Renal cortex interstitium (tissue), 11 donors: ENCODE measurements at regions not wholly inside any gene's neighbourhood (a gene's known extent, or its start where the extent isn't known, plus 50 kb on each side); places are given as distances from the start of the nearest gene placed in this dataset.

Experiments used
- DNase-seq, 11 donors: peaks; one replicate each; pipeline ENCODE4 v3.0.0-alpha.2; 2013; ENCODE audit warnings: low read depth in 9 of 11, low spot score in 4 of 11; ENCODE audit errors: extremely low read depth in 1 of 11

DNA sequence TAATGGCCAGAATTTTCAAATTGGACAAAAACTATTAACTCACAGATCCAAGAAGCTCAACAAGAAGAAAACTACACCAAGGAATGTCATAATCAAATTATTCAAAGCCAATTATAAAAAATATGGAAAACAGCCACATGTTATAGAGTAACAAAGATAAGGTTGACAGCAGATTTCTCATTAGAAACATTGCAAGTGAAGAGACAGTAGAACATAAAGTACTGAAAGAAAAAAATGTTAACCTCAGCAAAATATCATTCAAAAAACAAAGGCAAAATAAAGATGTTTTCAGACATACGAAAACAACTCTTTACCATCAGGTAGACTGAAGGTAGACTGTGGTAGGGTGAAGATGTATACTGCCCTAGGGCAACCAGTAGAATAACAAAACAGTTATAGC is 83.4 kb downstream of the KCNRG start:
- no peak for DNase-seq

DNA sequence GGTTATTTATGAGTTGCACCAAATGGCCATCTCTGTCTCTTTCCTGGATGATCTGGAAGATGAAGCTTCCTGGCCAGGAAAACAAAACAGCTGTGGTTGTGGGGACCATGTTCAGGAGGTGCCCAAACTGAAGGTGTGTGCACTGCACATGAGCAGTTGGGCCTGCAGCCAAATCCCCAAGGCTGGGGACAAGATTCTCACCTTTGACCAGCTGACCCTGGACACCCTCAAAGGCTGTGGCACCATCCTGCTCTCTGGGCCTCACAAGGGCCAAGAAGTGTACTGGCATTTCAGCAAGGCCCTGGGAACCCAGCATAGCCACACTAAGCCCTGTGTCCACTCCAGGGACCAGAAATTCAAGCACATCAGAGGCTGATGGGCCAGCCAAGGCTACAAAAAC is 84.2 kb downstream of the KCNRG start:
- DNase-seq: no peak

DNA sequence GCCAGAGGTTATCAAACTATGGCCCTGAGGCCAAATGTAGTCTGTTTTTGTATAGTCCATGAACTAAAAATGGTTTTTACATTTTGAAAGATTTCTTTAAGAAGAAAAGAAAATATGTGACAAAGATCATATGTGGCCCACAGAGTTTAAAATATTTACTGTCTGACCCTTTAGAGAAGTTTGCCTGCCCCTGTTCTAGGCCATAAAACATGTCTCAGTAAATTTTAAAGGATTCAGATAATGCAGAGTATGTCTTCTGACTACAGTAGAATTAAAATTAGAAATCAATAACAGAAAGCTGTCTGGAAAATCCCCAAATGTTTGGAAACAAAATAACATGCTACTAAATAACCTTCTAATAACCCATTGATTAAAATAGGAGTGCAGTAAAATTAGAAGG is 86.3 kb downstream of the KCNRG start:
- DNase-seq: no peak

DNA sequence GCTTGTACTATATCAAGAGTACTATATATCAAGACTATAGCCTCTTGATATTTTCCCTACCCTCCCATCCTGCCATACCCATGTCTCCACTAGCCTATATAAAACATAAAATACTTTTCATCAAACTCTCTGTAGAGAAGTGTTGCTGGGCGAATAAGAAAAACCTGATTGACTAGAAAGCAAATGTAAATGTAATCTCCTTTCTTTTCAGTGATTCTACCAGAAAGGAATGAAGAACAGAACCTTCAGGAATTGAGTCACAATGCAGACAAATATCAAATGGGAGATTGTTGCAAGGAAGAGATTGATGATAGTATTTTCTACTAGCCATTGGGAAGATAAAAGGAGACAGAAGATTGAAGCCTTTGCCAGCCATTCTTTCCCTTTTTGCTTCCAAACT is 89.2 kb downstream of the KCNRG start:
- DNase-seq: no peak

DNA sequence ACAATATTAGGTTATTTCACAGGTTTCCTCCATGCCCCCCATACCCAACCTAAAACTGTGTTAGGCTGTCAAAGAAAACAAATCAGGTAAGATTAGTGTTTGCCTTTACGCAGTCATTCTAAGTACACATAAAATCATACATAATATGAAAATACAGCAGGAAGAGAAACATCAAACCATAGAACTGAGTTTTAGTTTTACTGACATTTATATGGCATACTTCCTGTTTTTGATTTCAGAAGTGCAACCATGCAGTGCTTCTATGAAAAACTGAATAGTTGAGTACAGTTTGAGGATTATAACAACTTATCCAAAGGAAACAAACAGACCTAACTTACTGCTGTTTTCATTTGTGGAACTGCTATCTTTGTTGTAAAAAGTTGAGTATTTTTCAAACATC is 91.3 kb downstream of the KCNRG start:
- DNase-seq: no peak

DNA sequence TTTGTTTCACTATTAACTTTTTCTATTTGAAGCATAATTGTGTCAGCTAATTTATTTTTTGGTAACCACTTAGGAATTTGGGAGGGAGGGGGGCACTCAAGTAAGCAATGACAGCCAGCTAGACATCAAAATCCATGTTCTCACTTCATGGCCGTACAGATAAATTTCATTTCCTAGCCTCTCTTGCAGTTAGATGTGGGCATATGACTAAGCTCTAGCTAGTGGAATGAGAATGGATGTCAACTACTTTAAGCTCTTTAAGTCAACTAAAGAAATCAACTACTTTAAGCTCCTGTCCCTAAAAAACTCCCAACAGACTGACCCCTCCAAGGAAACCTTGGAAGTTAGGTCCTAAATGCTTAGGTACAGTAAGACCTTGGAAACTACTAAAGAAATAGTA is 92.0 kb downstream of the KCNRG start:
- no peak for DNase-seq

DNA sequence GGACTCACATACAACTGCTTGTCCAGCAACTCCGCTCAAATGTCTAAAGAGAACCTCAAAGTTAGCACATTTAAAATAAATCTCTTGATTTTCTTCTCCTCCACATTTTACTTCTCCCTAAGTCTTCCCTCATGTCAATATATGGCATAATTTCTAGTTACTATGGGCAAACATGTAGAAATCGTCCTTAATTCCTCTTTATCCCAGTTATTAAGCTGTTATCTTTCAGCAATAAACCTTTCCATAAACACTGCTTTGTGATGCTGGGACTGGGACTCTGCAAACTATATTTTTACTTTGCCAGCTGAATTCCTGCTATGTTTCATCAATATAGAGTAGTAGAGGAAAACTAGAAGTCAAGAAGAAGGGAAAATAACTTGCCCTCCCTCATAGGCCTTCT is 99.7 kb downstream of the KCNRG start:
- no peak for DNase-seq

DNA sequence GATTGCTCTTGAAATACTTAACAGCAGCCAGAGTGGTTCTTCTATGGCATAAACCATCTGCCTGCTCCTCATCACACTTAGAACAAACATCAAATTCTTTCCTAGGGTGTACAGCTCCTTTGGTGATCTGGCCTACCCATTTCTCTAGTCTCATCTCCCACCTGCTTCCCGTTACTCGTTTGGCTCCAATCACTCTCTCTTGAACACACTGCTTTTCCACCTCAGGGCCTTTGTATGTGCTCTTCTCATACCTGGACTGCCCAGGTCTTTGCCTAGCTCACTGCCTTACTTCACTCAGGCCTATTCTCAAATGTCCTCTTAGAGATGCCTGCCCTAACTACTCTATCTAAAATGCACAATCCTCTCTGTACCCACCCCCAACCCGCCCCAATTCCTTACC is 100.5 kb downstream of the KCNRG start:
- DNase-seq: no peak

DNA sequence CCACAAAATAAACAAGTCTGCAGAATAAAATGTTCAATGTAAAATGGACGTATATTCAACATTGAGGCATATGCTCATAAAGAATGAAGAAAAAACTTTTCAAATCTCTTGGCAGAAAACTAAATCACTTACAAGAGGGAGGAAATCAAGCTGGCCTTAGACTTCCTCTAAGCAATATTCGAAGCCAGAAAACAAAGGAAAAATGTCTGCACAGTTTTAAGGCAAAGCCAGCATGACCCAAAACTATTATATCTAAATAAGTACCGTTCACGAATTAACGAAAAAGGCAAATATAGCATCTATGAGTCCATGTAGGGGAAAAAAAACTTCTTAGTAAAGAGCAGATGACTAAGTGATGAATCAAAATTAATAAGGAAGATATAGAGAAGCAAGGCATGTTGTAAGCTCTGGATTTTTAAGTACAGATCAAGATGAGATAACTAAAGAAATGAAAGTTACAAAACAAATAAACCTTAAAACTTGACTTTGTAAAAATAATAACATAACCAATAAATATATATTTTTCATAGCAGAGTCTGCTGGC is 101.3 kb downstream of the KCNRG start:
- no peak for DNase-seq

DNA sequence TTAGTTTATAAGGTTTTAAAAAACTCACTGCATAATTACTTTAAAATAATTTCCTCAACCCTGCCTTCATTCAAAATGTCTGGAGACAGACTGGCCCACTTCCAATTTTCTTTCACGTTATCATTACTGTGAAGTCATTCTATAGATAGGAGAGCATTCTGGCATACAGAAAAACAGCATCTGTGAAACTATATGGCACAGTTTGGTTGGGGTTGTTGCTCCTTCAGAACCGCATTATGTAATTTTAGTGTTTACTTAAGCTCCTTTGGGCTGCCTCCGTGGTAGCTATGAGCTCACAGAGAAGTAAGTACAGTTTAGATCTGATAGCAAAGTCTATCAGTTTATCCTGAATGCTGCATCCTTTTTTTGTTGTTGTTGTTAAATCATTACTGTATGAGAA is 104.3 kb downstream of the KCNRG start:
- DNase-seq: no peak

DNA sequence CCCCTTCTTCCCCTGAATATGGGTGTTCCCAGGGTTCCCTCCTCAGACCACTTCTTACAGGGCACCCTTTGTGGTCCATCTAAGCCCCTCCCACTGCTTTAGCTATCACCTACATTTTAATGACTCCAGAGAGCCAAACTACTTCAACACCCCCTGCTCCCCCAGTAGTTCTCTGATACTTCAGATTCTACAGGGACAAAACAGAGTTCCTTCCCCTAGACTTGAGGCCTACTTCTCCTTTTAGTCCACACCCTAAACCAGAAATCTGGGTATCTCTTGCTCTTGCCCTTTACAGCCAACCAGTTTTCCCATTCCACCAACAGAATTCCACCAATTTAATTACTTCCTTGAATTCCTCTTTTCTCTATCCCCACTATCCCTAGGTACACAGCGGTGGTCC is 107.2 kb downstream of the KCNRG start:
- no peak for DNase-seq

DNA sequence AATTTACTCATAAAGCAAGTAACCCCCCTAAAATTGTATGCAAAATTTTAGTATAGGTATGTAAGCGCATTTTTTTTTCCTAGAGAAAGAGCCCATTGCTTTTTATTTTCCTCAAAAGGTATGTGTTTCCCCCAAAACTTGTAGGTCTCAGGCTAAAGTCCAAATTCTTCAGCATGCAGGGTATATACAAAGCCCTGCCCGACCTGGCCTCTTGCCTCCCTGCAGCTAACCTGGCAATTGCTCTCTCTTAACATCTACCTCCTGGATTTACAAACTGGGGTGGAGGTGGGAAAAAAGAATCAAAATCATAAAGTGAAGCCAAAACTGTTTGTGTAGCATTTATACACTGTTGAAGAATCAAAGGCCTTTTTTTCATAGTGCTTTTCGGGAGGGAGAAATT is 107.8 kb downstream of the KCNRG start:
- no peak for DNase-seq

DNA sequence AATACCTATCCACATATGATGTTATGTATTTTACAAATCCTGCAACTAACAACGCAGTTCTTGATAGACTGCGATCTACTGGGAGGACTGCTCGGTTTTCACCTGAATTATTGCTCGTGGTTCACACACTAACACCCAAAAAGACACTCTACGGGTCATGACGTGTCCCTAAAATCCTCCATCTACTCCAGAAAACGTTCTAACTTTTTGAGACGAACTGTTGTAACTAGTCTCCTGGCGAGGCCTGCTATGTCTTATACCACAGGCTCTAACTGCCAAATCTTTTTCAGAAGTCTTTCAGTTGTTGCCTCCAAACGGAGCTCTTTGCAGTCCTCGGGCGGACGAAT is 108.2 kb downstream of the KCNRG start:
- DNase-seq: peak in 1 of 11 donors; percentile 56

DNA sequence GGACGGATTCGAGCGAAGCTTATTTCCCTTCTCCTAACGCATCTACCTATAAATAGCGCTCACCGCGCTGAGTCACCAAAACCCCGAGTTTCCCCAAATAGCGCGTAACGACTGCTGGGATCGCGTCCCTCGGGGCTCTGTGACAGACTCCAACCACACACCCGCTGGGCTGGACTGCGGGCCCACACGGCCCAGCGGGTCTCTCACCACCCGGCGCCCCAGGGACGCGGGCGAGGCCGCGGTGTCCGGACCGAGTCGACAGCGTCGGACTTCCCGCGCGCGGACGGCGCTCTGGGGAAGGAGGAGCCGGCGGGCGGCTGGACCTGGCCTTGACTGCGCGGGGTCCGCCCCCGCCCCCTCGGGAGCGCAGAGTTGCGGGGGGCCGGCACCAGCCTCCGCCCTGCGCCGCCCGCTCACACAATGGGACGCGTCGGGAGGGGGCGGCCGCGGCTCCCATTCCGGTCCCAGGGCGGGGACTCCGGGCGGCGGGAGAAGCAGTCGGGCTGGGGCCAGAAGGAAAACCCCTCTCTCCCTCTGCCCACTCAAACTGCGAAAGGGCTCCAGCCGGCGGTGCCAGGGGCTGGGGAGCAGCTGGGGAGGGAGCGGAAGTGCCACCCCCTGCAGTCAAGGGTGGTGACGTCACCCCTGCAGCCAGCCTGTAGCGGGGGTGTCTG is 108.8 kb downstream of the KCNRG start:
- DNase-seq: peak in 8 of 11 donors; percentile 57 to 93 (median 85)

DNA sequence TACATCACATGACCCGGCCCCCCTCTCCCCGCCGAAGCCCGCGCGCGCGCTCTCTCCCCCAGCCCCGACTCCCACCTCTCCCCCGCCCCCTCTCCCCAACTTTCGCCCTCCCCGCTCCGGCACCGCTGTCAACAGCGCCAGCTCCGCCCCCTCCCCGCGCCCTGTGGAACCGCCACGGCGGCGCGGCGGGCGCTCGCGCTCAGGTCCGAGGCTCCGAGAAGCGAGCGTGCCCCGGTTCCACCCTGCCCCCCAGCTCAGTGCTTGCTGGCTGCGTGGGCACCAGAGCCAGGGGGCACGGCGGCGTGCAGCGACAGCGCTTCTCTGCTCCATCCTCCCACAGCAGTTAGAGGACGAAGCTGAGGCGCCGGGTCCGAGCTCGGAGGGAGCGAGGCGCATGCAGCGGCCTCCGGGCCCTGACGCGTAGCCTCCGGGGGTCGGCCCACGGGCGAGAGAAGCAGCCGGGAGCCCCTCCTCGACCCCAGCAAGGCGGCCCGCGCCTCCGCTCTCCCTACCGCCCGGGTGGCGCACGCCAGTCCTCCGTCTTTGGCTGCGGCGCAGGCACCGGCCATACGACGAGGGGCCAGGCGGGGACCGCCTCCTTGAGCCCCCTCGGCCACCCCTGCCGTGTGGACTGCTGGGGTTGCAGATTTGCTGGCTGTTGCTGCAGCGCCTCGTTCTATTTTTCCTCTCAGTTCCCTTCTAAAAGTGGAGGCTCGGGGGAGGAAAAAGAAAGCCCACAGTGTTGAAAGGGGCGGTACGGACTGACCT is 109.5 kb downstream of the KCNRG start:
- peak in 6 of 11 donors; percentile 56 to 91 (median 79) for DNase-seq

DNA sequence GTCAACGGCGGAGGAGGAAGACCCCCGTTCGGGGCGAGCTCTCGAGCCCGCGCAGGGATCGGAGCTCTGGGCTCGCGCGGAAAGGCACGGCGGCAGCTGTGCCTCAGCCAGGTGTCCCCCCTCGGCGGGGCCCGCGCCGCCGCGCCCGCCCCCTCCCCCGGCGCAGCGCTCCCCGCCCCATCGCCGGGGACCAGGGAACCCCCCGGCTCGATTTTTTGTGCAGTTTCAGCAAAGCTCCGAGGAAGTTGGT is 110.0 kb downstream of the KCNRG start:
- peak in 2 of 11 donors; percentile 47 to 62 for DNase-seq

DNA sequence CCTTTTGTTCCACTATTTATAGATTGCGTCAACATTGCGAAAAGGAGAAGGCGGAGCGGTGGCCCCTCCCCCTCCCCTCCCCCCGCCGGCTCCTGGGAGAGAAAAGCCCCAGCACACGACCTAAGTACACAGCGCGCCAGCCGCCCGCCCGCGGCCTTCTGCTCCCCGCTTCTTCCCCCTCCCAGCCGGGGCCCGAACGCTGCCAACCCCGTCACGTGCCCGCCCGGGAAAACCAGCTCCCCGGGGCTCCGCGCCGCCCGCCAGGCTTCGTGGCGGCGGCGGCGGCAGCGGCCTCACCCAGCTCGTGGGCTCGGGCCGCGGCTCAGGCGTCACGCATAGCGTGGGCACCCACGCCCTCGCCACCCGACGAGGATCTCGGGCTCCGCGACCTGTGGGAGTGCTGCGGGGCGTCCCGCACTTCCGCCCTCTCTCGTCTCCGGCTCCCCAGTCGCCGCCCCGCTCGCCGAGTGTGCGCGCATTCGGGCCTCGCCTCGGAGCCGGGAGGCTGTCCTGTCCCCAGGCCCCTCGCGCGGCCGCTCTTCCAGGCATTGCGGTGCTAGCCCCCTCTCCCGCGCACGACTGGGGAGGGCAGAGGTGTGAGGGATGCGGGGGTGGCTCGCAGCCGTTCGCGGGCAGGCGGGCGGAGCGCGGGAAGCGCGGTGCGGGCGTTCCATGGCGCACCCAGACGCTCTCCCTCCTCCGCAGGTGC is 110.5 kb downstream of the KCNRG start:
- DNase-seq: peak in 8 of 11 donors; percentile 52 to 82 (median 75)

DNA sequence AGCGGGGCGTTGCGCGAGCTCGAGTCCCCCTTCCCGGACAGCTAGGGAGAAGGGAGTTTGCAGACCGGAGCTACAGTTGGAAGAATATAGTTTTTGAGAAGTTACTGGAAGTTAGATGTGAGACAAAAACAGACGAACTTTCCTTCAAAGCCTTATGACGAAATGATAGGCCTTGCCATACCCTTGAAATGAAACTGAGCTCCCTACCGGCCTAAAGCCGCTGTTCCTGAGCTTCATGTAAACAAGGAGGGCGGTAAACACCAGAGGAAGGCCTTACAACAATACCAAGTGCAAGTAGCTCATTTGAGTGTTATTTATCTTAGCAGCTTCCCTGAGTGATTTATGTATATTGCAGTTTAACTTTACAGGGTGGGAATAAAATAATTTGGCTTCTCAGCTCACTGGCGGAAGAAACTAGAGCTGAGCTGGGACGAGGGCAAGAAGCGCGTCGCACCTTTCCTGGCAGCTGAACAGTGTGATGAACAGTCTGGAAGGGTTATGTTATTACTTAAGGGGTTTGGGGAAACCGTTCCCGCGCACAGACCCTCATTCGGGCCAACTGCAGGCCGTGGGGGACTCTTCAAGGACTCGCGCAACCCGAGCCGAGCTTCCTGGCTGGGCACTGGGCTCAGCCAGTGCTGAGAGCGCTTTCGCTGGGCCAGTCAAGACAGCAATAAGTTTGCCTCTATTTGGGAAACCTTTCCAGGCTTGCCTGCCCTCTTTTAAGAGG is 111.2 kb downstream of the KCNRG start:
- peak in 2 of 11 donors; percentile 41 to 51 for DNase-seq

DNA sequence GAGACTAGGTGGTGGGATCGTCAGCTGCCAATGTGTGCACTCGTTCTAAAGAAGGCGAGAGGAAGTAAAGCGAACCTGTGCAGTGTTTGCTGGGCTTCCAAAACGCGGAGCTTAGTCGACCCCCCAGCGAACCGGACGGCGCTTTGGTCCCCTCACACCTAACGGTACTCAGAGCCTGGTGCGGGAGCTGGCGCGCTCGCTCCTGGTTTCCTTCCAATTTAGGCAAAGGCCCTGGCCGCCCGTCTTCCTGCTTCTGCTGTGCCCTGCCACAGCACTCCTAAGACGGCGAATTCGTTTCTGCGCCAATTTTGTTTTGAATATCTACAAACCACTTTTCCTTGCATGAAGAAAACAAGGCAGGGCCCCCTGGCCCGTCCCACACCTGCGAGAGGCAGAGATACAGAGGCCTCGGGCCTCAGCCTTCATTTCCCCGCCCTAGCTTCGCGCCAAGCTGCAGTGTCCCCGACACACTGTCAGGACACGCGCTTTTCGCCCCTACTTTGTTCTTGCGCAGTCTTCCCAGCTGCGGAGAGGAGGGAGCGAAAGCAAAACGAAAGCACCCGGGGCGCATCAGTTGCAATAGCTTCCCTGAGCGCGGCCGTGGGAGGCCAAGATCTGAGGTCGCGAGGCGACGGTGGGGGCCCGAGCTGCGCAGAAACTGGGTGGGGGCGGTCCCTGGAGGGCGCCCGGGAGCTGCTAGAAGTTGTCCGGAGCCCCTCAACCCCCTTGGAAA is 111.9 kb downstream of the KCNRG start:
- DNase-seq: peak in 2 of 11 donors; percentile 35 to 62
